ENCODE measurements at regions not wholly inside any gene's neighbourhood (a gene's known extent, or its start where the extent isn't known, plus 50 kb on each side); places are given as distances from the start of the nearest gene placed in this dataset.

- Histone ChIP-seq H3K9me3 (ENCODE audit: control insufficient read depth, insufficient read depth, low read length) (no peaks in the 10 kb centered on the region), H3K9ac (ENCODE audit: low read depth, low read length) (no peak overlapping the region), H3K36me3 (ENCODE audit: insufficient read depth, low read length) (no peaks in the 10 kb centered on the region), H3K4me1 (ENCODE audit: insufficient read depth, low read length) (no peaks in the 10 kb centered on the region)
These were observed 58.2 kb downstream of the ESM1 start for GRCh38 chr5:54927097-54927746.

GRCh38 chr5:54924487-54924886 is 60.9 kb downstream of the ESM1 start:
- Histone ChIP-seq H3K9ac (ENCODE audit: low read depth, low read length) (no peak overlapping the region), H3K4me1 (ENCODE audit: insufficient read depth, low read length) (no peaks in the 10 kb centered on the region), H3K36me3 (ENCODE audit: insufficient read depth, low read length) (no peaks in the 10 kb centered on the region), H3K9me3 (ENCODE audit: control insufficient read depth, insufficient read depth, low read length) (no peaks in the 10 kb centered on the region)

- Histone ChIP-seq H3K36me3 (ENCODE audit: insufficient read depth, low read length) (no peaks in the 10 kb centered on the region), H3K4me1 (ENCODE audit: insufficient read depth, low read length) (0 out of 2 replicates have a peak, but pooled peaks cover 3% of the 10 kb centered on the region), H3K9me3 (ENCODE audit: control insufficient read depth, insufficient read depth, low read length) (no peaks in the 10 kb centered on the region), H3K9ac (ENCODE audit: low read depth, low read length) (no peak overlapping the region)
These were observed 68.1 kb downstream of the ESM1 start for GRCh38 chr5:54917323-54917722.

GRCh38 chr5:54915466-54916027 is 69.8 kb downstream of the ESM1 start:
- H3K9me3 ChIP-seq (ENCODE audit: control insufficient read depth, insufficient read depth, low read length) = no peaks in the 10 kb centered on the region
- no peaks in the 10 kb centered on the region for H3K36me3 ChIP-seq (ENCODE audit: insufficient read depth, low read length)
- H3K9ac ChIP-seq (ENCODE audit: low read depth, low read length) = no peak overlapping the region
- 0 out of 2 replicates have a peak, but pooled peaks cover 3% of the 10 kb centered on the region for H3K4me1 ChIP-seq (ENCODE audit: insufficient read depth, low read length)

- no peaks in the 10 kb centered on the region for H3K36me3 ChIP-seq (ENCODE audit: insufficient read depth, low read length)
- no peaks in the 10 kb centered on the region for H3K9me3 ChIP-seq (ENCODE audit: control insufficient read depth, insufficient read depth, low read length)
- H3K4me1 ChIP-seq (ENCODE audit: insufficient read depth, low read length) = 0 out of 2 replicates have a peak, but pooled peaks cover 3% of the 10 kb centered on the region
- H3K9ac ChIP-seq (ENCODE audit: low read depth, low read length) = no peak overlapping the region
These were observed 73.4 kb downstream of the ESM1 start for GRCh38 chr5:54912021-54912420.

GRCh38 chr5:54909911-54910870 is 75.2 kb downstream of the ESM1 start:
- Histone ChIP-seq H3K9me3 (ENCODE audit: control insufficient read depth, insufficient read depth, low read length) (no peaks in the 10 kb centered on the region), H3K9ac (ENCODE audit: low read depth, low read length) (no peak overlapping the region), H3K4me1 (ENCODE audit: insufficient read depth, low read length) (no peaks in the 10 kb centered on the region), H3K36me3 (ENCODE audit: insufficient read depth, low read length) (no peaks in the 10 kb centered on the region)

- H3K9ac ChIP-seq (ENCODE audit: low read depth, low read length) = no peak overlapping the region
- H3K36me3 ChIP-seq (ENCODE audit: insufficient read depth, low read length) = no peaks in the 10 kb centered on the region
- H3K4me1 ChIP-seq (ENCODE audit: insufficient read depth, low read length) = no peaks in the 10 kb centered on the region
- H3K9me3 ChIP-seq (ENCODE audit: control insufficient read depth, insufficient read depth, low read length) = no peaks in the 10 kb centered on the region
These were observed 76.4 kb downstream of the ESM1 start for GRCh38 chr5:54908774-54909525.

GRCh38 chr5:54905942-54906537 is 79.4 kb downstream of the ESM1 start:
- Histone ChIP-seq H3K9me3 (ENCODE audit: control insufficient read depth, insufficient read depth, low read length) (no peaks in the 10 kb centered on the region), H3K4me1 (ENCODE audit: insufficient read depth, low read length) (no peaks in the 10 kb centered on the region), H3K36me3 (ENCODE audit: insufficient read depth, low read length) (no peaks in the 10 kb centered on the region), H3K9ac (ENCODE audit: low read depth, low read length) (no peak overlapping the region)

- no peaks in the 10 kb centered on the region for H3K9me3 ChIP-seq (ENCODE audit: control insufficient read depth, insufficient read depth, low read length)
- no peaks in the 10 kb centered on the region for H3K4me1 ChIP-seq (ENCODE audit: insufficient read depth, low read length)
- no peaks in the 10 kb centered on the region for H3K36me3 ChIP-seq (ENCODE audit: insufficient read depth, low read length)
- H3K9ac ChIP-seq (ENCODE audit: low read depth, low read length) = no peak overlapping the region
These were observed 80.1 kb downstream of the ESM1 start for GRCh38 chr5:54905246-54905795.

- Histone ChIP-seq H3K4me1 (ENCODE audit: insufficient read depth, low read length) (no peaks in the 10 kb centered on the region), H3K9ac (ENCODE audit: low read depth, low read length) (no peak overlapping the region), H3K9me3 (ENCODE audit: control insufficient read depth, insufficient read depth, low read length) (no peaks in the 10 kb centered on the region), H3K36me3 (ENCODE audit: insufficient read depth, low read length) (no peaks in the 10 kb centered on the region)
These were observed 81.0 kb downstream of the ESM1 start for GRCh38 chr5:54904425-54904824.

GRCh38 chr5:54902791-54903473 is 82.5 kb downstream of the ESM1 start:
- Histone ChIP-seq H3K36me3 (ENCODE audit: insufficient read depth, low read length) (no peaks in the 10 kb centered on the region), H3K9me3 (ENCODE audit: control insufficient read depth, insufficient read depth, low read length) (no peaks in the 10 kb centered on the region), H3K4me1 (ENCODE audit: insufficient read depth, low read length) (no peaks in the 10 kb centered on the region), H3K9ac (ENCODE audit: low read depth, low read length) (no peak overlapping the region)

- no peaks in the 10 kb centered on the region for H3K9me3 ChIP-seq (ENCODE audit: control insufficient read depth, insufficient read depth, low read length)
- no peak overlapping the region for H3K9ac ChIP-seq (ENCODE audit: low read depth, low read length)
- H3K36me3 ChIP-seq (ENCODE audit: insufficient read depth, low read length) = no peaks in the 10 kb centered on the region
- no peaks in the 10 kb centered on the region for H3K4me1 ChIP-seq (ENCODE audit: insufficient read depth, low read length)
These were observed 84.2 kb downstream of the ESM1 start for GRCh38 chr5:54900984-54901725.

- Histone ChIP-seq H3K4me1 (ENCODE audit: insufficient read depth, low read length) (no peaks in the 10 kb centered on the region), H3K9me3 (ENCODE audit: control insufficient read depth, insufficient read depth, low read length) (no peaks in the 10 kb centered on the region), H3K36me3 (ENCODE audit: insufficient read depth, low read length) (no peaks in the 10 kb centered on the region), H3K9ac (ENCODE audit: low read depth, low read length) (no peak overlapping the region)
These were observed 88.4 kb downstream of the ESM1 start for GRCh38 chr5:54897001-54897400.

All from ES-I3 (cell line).